ENCODE measurements at regions not wholly inside any gene's neighbourhood (a gene's known extent, or its start where the extent isn't known, plus 50 kb on each side); places are given as distances from the start of the nearest gene placed in this dataset.

DNA sequence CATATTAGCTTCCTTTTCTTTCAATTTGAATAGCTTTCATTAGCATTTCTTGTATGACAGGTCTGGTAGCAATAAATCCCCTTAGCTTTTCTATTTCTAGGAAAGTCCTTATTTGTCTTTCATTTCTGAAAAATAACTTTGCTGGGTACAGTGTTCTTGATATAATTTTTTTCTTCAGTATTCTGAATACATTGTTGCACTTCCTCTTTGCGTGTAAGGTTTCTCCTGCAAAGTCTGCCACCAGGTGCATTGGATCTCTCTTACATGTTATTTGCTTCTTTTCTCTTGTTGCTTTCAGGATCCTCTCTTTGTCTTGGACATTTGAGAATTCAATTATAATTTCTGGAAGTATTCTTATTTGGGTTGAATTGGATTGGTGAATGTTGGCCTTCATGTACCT lies 663.7 kb downstream of the GRXCR1 start:
- Histone ChIP-seq H3K4me1 (no peaks in the 10 kb centered on the region), H3K27ac (no peak overlapping the region), H3K9me3 (no peaks in the 10 kb centered on the region), H3K27me3 (no peaks in the 10 kb centered on the region), H3K36me3 (no peaks in the 10 kb centered on the region), H3K4me3 (replicated peaks in 1 of 3) (no peak overlapping the region)
- intact Hi-C loops (cut with DNase I), result no loop called here
- WGBS, 2 donors, result 90 to 94% methylated on average over 1 of the region's 1 CpG
- DNase-seq, result no peak
- TF ChIP-seq, protein P1, sequence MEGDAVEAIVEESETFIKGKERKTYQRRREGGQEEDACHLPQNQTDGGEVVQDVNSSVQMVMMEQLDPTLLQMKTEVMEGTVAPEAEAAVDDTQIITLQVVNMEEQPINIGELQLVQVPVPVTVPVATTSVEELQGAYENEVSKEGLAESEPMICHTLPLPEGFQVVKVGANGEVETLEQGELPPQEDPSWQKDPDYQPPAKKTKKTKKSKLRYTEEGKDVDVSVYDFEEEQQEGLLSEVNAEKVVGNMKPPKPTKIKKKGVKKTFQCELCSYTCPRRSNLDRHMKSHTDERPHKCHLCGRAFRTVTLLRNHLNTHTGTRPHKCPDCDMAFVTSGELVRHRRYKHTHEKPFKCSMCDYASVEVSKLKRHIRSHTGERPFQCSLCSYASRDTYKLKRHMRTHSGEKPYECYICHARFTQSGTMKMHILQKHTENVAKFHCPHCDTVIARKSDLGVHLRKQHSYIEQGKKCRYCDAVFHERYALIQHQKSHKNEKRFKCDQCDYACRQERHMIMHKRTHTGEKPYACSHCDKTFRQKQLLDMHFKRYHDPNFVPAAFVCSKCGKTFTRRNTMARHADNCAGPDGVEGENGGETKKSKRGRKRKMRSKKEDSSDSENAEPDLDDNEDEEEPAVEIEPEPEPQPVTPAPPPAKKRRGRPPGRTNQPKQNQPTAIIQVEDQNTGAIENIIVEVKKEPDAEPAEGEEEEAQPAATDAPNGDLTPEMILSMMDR (IDR thresholded peaks at IDR 0.05), result no peak
- no peak for TF ChIP-seq POLR2A (IDR thresholded peaks at IDR 0.05)

DNA sequence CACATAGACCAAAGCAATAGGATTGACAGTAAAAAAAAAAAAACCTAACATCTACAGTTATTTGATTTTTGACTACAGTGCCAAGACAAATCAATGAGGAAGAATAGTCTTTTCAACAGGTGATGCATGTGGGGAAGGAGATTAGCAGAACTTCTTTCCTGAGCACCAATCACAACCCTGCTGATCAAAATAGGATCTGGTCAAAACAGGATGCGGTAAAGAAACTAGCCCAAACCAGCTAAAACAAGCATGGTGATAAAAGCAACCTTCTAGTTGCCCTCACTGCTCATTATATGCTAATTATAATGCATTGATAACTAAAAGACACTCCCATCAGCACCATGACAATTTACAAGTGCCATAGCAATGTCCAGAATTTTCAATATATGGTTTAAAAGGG lies 667.5 kb downstream of the GRXCR1 start:
- Histone ChIP-seq H3K4me1 (no peaks in the 10 kb centered on the region), H3K27ac (no peak overlapping the region), H3K36me3 (no peaks in the 10 kb centered on the region), H3K27me3 (no peaks in the 10 kb centered on the region), H3K9me3 (no peaks in the 10 kb centered on the region), H3K4me3 (replicated peaks in 1 of 3) (no peak overlapping the region)
- no peak for TF ChIP-seq POLR2A (IDR thresholded peaks at IDR 0.05)
- TF ChIP-seq, protein P1 (IDR thresholded peaks at IDR 0.05), result no peak
- WGBS, 2 donors, result 88 to 94% methylated on average over 1 of the region's 1 CpG
- intact Hi-C loops (cut with DNase I), result no loop called here
- no peak for DNase-seq

DNA sequence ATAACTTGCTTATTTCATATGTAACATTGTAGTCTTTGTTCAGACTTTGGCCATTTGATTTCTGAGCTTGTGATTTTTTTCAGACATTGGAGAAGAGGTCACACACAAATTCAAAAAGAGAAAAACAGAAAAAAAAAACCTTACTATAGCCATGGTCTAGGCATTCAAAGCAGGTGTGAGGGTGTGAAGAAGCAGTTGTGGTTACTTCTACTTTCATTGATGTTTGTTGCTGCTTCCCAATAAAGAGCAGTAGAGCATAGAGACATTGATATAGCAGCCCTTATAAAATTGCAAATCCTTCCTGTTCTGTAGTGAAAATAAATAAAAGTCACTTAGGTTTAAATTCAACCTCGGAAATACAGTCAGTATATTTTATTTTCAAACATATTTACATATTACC lies 671.6 kb downstream of the GRXCR1 start:
- Histone ChIP-seq H3K27me3 (no peaks in the 10 kb centered on the region), H3K36me3 (no peaks in the 10 kb centered on the region), H3K27ac (no peak overlapping the region), H3K4me3 (replicated peaks in 1 of 3) (no peak overlapping the region), H3K9me3 (no peaks in the 10 kb centered on the region), H3K4me1 (no peaks in the 10 kb centered on the region)
- DNase-seq, result no peak
- intact Hi-C loops (cut with DNase I), result no loop called here
- WGBS, 2 donors, result 74 to 79% methylated on average over 1 of the region's 1 CpG
- TF ChIP-seq POLR2A (IDR thresholded peaks at IDR 0.05), result no peak
- TF ChIP-seq, protein P1 (IDR thresholded peaks at IDR 0.05), result no peak

DNA sequence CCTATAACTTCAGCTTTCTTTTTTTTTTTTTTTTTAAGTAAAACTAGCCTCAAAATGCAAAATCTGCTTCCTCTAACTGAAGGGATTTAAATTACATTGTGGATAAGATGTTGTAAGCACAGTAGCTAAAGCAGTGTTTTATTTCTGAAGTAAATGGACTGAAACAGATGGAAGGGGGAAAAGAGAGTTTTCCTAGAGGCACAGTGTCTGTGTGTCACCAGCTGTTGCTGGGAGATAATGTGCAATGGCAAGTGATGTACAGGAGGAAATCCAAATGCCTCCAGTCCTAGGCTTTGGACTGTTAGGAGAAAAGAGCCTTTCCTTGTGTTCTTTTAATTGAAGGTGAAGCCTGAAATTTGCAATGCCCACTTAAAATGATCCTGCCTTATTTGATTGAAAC lies 672.1 kb downstream of the GRXCR1 start:
- Histone ChIP-seq H3K9me3 (no peaks in the 10 kb centered on the region), H3K36me3 (no peaks in the 10 kb centered on the region)
- intact Hi-C loops (cut with DNase I), result no loop called here

DNA sequence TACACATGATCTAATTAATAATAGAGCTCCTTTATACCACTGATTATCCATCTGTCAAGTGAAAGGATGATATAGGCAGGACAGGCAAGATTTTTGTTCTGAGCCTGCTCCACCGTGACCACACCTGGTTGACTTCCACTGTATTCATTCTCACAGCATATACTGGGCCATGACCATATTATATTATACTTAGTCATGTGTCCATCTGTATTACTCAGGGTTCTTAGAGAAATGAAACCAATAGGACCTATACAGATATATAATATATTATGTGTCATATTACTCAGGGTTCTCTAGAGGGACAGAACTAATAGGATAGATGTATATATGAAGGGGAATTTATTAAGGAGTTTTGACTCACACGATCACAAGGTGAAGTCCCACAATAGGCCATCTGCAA lies 675.1 kb downstream of the GRXCR1 start:
- Histone ChIP-seq H3K4me3 (replicated peaks in 1 of 3) (no peak overlapping the region), H3K27me3 (no peaks in the 10 kb centered on the region), H3K27ac (no peak overlapping the region), H3K9me3 (no peaks in the 10 kb centered on the region), H3K4me1 (no peaks in the 10 kb centered on the region), H3K36me3 (no peaks in the 10 kb centered on the region)
- WGBS, 2 donors, result 87% methylated on average over 2 of the region's 2 CpGs
- intact Hi-C loops (cut with DNase I), result no loop called here
- no peak for TF ChIP-seq POLR2A (IDR thresholded peaks at IDR 0.05)
- TF ChIP-seq, protein P1 (IDR thresholded peaks at IDR 0.05), result no peak
- no peak for DNase-seq

More for the DNA sequence above, 672.1 kb downstream of the GRXCR1 start:
- TF ChIP-seq POLR2A (IDR thresholded peaks at IDR 0.05), result no peak
- TF ChIP-seq, protein P1 (IDR thresholded peaks at IDR 0.05), result no peak
- no peak overlapping the region for H3K4me3 ChIP-seq (replicated peaks in 1 of 3)
- no peaks in the 10 kb centered on the region for H3K4me1 ChIP-seq
- no peak overlapping the region for H3K27ac ChIP-seq
- H3K27me3 ChIP-seq, result no peaks in the 10 kb centered on the region
- no peak for DNase-seq
